ENCODE measurements at regions not wholly inside any gene's neighbourhood (a gene's known extent, or its start where the extent isn't known, plus 50 kb on each side); places are given as distances from the start of the nearest gene placed in this dataset.
A peak's percentile ranks its signal among the peaks of the same experiment; 100 is the strongest.

DNA sequence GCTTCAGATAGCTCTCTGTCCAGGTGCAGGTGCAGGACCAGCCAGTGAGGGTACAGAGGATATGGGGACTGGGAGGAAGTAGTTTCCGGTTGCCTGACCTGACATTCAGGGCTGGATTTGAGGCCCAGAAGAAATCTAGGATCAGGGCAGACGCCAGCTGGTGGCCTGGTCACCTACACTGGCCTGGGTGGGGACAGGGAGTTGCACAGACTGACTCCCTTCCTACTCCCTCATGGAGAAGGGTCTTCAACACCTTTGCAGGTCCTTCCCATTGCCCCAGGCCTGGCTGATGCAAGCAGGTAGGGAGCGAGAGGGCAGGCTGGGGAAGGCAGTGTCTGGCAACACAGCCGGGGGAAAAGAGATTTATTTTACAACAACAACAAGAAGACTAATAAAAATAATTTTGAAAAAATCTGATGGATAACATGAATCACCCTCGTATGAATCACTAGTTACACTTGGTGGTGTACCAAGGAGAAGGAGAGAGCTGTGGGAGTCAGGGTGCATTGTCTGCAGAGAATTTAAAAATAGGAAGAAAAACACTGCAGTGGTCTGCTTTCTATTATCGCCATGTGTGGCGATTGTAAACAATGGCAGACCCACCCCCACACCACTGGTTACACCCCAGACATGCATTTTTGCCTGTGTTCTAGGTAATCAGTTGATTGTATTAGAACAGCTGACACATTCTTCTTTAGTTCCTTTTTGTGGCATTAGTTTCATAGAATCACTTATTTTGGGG is 62.3 kb upstream of the SNX9 start:
- ATAC-seq (peak; percentile 25), DNase-seq (peak; percentile 68)
- Mint-ChIP-seq H3K4me1 (ENCODE audit: low read depth) (peaks cover 87% of the 10 kb centered on the region), H3K9me3 (peaks cover 2% of the 10 kb centered on the region), H3K4me3 (peak overlapping the region; percentile 62), H3K27me3 (no peaks in the 10 kb centered on the region), H3K27ac (peak overlapping the region; percentile 97), H3K36me3 (ENCODE audit: low read depth) (peaks cover 3% of the 10 kb centered on the region)
- POLR2A ChIA-PET: interaction anchor here (0.7 to 10.4 kb wide), 12 partner anchors 9 to 132 kb away, joined by 3 to 102 read pairs (median 4); no protein-coding TSS in a partner anchor
- intact Hi-C loops (cut with micrococcal nuclease): loop anchor here (1.0 to 5.0 kb wide), 2 partner anchors 64 to 127 kb away; no protein-coding TSS in a partner anchor
- CTCF ChIA-PET: interaction anchor here (1.0 to 6.7 kb wide), 13 partner anchors 40 to 310 kb away, joined by 3 to 50 read pairs (median 5); no protein-coding TSS in a partner anchor
- TF ChIP-seq, protein P1, sequence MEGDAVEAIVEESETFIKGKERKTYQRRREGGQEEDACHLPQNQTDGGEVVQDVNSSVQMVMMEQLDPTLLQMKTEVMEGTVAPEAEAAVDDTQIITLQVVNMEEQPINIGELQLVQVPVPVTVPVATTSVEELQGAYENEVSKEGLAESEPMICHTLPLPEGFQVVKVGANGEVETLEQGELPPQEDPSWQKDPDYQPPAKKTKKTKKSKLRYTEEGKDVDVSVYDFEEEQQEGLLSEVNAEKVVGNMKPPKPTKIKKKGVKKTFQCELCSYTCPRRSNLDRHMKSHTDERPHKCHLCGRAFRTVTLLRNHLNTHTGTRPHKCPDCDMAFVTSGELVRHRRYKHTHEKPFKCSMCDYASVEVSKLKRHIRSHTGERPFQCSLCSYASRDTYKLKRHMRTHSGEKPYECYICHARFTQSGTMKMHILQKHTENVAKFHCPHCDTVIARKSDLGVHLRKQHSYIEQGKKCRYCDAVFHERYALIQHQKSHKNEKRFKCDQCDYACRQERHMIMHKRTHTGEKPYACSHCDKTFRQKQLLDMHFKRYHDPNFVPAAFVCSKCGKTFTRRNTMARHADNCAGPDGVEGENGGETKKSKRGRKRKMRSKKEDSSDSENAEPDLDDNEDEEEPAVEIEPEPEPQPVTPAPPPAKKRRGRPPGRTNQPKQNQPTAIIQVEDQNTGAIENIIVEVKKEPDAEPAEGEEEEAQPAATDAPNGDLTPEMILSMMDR (IDR thresholded peaks at IDR 0.05): no peak

DNA sequence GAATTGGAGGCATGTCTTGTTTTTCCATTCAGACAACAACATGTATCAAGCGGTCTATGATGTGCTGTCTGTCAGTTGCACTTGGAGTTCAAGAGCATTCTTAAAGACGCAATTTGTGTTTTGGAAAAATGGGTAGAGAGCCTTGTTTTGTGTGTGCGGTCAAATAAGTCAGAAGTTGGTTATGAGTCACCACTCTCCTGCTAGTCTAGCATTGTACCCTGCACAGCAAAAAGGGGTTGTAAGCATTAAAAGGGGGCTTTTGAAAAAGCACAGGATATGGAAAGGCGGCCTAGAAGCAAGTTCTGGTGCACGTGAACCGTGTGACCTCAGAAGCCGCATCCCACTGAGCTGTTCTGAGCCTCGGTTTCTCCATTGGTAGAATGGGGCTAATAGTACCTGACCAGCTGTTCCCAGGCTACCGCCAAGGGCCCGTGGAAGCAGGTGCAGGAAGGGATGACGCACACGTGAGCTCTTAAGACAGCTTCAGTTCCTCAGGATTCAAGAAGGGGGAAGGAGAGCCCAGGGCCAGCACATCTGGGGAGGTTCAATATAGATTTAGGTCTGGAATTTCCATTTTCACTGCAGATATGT is 61.6 kb upstream of the SNX9 start:
- no peaks in the 10 kb centered on the region for H3K27me3 Mint-ChIP-seq
- H3K4me1 Mint-ChIP-seq (ENCODE audit: low read depth): peaks cover 87% of the 10 kb centered on the region
- peak overlapping the region; percentile 62 for H3K4me3 Mint-ChIP-seq
- DNase-seq: peak; percentile 78
- TF ChIP-seq, protein P1 (IDR thresholded peaks at IDR 0.05): no peak
- intact Hi-C loops (cut with micrococcal nuclease): loop anchor here (1.0 to 5.0 kb wide), 2 partner anchors 63 to 126 kb away; no protein-coding TSS in a partner anchor
- ATAC-seq: peak; percentile 67
- H3K36me3 Mint-ChIP-seq (ENCODE audit: low read depth): peaks cover 3% of the 10 kb centered on the region
- ChIA-PET POLR2A (interaction anchor here (0.7 to 10.4 kb wide), 13 partner anchors 9 to 131 kb away, joined by 3 to 102 read pairs (median 5); no protein-coding TSS in a partner anchor), CTCF (interaction anchor here (0.7 to 6.7 kb wide), 10 partner anchors 40 to 185 kb away, joined by 3 to 50 read pairs (median 4); no protein-coding TSS in a partner anchor)
- H3K9me3 Mint-ChIP-seq: peaks cover 2% of the 10 kb centered on the region
- H3K27ac Mint-ChIP-seq: peak overlapping the region; percentile 97

DNA sequence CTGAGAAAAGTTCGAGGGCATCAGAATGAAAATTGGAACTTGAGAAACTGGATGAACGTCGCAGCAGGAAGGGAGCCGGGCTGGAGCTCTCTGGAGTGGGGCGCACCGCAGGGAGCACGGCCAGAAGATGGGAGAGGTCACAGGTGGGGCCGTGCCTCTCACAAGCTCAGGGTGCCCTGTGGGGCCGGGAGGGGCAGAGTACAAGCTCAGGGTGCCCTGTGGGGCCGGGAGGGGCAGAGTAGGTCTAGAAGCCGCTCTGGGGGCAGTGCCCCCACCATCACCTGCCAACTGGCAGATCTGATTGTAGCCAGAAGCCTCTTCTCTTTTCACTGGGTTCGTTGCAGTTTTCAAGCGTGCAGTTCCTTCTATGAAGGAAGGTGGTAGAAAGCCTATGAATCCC is 61.1 kb upstream of the SNX9 start:
- intact Hi-C loops (cut with micrococcal nuclease): loop anchor here (1.0 to 5.0 kb wide), 3 partner anchors 62 to 125 kb away; no protein-coding TSS in a partner anchor
- Mint-ChIP-seq H3K36me3 (ENCODE audit: low read depth) (peaks cover 3% of the 10 kb centered on the region), H3K4me1 (ENCODE audit: low read depth) (peaks cover 86% of the 10 kb centered on the region), H3K9me3 (peaks cover 2% of the 10 kb centered on the region), H3K27me3 (no peaks in the 10 kb centered on the region), H3K27ac (peak overlapping the region; percentile 97), H3K4me3 (peak overlapping the region; percentile 62)
- no peak for ATAC-seq
- ChIA-PET POLR2A (interaction anchor here (0.7 to 10.4 kb wide), 13 partner anchors 8 to 130 kb away, joined by 3 to 102 read pairs (median 5); no protein-coding TSS in a partner anchor), CTCF (interaction anchor here (0.7 to 6.7 kb wide), 12 partner anchors 31 to 185 kb away, joined by 3 to 50 read pairs (median 4); no protein-coding TSS in a partner anchor)
- DNase-seq: peak; percentile 33
- TF ChIP-seq, protein P1 (IDR thresholded peaks at IDR 0.05): no peak

DNA sequence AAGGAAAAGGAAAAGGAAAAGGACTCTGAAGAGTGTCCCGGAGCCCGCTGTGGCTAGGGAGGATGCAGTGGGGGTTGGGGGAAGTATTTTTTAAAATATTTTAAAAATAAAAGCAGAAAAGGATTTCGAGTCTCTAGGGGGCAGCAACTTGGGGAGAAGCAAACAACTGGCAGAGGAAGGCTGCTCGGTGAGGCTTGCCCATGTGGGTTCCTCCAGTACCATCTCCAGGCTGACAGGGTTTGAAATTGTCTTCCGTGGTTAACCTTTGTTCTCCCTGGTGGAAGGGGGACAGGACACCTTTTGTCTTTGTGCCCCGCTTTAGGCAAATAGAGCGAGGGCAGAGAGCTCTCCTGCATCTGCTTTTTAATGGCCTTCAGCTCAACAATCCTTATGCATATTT is 60.4 kb upstream of the SNX9 start:
- Mint-ChIP-seq H3K4me1 (ENCODE audit: low read depth) (peaks cover 87% of the 10 kb centered on the region), H3K27ac (peak overlapping the region; percentile 97), H3K4me3 (peak overlapping the region; percentile 38), H3K9me3 (peaks cover 2% of the 10 kb centered on the region), H3K36me3 (ENCODE audit: low read depth) (peaks cover 3% of the 10 kb centered on the region), H3K27me3 (no peaks in the 10 kb centered on the region)
- intact Hi-C loops (cut with micrococcal nuclease): loop anchor here (2.0 to 5.0 kb wide), 2 partner anchors 98 to 125 kb away; no protein-coding TSS in a partner anchor
- DNase-seq (peak; percentile 49), ATAC-seq (no peak)
- CTCF ChIA-PET: interaction anchor here (0.9 to 6.7 kb wide), 10 partner anchors 30 to 123 kb away, joined by 3 to 50 read pairs (median 6); no protein-coding TSS in a partner anchor
- TF ChIP-seq, protein P1 (IDR thresholded peaks at IDR 0.05): no peak
- POLR2A ChIA-PET: interaction anchor here (0.7 to 10.4 kb wide), 13 partner anchors 7 to 130 kb away, joined by 3 to 102 read pairs (median 3); no protein-coding TSS in a partner anchor
